ENCODE measurements at regions not wholly inside any gene's neighbourhood (a gene's known extent, or its start where the extent isn't known, plus 50 kb on each side); places are given as distances from the start of the nearest gene placed in this dataset.

- TF ChIP-seq CTCF (IDR thresholded peaks at IDR 0.05) = no peak
- TF ChIP-seq POLR2A (IDR thresholded peaks at IDR 0.05) = no peak
Observed at GRCh38 chr13:106274551-106275203, 260.8 kb downstream of the EFNB2 start.
